ENCODE measurements at regions not wholly inside any gene's neighbourhood (a gene's known extent, or its start where the extent isn't known, plus 50 kb on each side); places are given as distances from the start of the nearest gene placed in this dataset.

DNA sequence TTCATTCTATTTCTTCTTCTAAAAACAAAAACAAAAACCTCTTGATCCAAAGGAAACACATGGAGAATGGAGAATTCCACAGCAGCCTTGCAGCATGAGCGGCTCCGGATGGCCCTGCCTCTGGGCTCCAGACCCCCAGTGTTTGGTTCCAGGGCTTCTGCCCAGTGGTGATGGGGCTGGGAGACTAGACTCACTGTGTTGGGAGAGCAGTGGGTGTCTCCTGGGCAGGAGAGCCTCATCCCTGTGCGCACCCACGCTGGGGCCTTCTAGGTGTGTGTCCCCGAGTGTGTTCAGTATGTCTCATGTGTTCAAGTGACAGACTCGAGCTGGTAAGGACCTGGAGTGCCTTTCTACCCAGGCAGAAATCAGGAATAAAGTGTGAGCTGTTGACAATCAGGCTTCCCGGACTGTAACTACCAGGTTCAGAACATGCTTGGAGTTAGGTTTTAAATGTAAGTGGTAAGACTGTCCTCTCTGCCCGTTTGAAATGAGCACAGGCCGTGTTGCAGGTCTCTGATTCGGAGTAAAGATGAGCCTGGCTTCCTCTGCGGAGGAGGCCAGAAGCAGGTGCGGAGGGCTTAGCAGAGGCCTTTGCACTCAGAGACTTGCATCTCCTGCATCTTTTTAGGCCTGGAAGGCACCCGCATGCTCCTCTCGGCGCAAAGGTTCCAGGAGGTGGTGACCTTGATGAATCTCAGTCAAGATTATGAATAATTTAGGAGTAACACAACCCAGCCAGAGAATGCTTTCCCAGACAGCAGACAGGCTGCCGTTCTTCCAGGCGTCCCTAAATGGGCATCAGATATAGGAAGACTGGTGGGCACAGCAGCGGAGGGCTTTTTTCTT is 253.6 kb downstream of the CDH26 start:
- TF ChIP-seq, protein P1, sequence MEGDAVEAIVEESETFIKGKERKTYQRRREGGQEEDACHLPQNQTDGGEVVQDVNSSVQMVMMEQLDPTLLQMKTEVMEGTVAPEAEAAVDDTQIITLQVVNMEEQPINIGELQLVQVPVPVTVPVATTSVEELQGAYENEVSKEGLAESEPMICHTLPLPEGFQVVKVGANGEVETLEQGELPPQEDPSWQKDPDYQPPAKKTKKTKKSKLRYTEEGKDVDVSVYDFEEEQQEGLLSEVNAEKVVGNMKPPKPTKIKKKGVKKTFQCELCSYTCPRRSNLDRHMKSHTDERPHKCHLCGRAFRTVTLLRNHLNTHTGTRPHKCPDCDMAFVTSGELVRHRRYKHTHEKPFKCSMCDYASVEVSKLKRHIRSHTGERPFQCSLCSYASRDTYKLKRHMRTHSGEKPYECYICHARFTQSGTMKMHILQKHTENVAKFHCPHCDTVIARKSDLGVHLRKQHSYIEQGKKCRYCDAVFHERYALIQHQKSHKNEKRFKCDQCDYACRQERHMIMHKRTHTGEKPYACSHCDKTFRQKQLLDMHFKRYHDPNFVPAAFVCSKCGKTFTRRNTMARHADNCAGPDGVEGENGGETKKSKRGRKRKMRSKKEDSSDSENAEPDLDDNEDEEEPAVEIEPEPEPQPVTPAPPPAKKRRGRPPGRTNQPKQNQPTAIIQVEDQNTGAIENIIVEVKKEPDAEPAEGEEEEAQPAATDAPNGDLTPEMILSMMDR (IDR thresholded peaks at IDR 0.05; ENCODE audit: low read depth, low read length): no peak
- H3K4me3 ChIP-seq (ENCODE audit: low read depth, low read length): no peak overlapping the region

DNA sequence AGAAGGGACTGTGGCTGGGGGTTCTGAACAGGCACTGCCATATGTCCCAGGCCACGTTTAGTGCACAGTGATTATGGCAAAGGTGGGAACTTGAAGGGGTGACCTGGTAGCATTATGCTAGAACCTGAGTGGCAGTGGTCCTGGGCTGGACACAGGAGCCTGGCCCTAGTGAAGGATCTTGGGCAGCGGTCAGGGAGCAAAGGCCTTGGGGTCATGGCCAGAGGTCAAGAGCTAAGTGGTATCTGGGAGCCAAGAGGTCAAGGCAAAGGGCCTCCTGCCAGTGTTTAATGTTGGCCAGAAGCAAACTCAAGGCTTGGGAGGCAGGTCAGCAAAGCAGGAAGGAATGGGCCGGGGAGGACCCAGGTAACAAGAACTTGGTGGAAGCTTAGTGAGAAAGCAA is 254.5 kb downstream of the CDH26 start:
- no peak overlapping the region for H3K4me3 ChIP-seq (ENCODE audit: low read depth, low read length)
- TF ChIP-seq, protein P1 (IDR thresholded peaks at IDR 0.05; ENCODE audit: low read depth, low read length): no peak

- H3K4me3 ChIP-seq (ENCODE audit: low read depth, low read length): no peak overlapping the region
- TF ChIP-seq, protein P1 (IDR thresholded peaks at IDR 0.05; ENCODE audit: low read depth, low read length): no peak
Measured at GRCh38 chr20:60213126-60213893, 255.1 kb downstream of the CDH26 start.

DNA sequence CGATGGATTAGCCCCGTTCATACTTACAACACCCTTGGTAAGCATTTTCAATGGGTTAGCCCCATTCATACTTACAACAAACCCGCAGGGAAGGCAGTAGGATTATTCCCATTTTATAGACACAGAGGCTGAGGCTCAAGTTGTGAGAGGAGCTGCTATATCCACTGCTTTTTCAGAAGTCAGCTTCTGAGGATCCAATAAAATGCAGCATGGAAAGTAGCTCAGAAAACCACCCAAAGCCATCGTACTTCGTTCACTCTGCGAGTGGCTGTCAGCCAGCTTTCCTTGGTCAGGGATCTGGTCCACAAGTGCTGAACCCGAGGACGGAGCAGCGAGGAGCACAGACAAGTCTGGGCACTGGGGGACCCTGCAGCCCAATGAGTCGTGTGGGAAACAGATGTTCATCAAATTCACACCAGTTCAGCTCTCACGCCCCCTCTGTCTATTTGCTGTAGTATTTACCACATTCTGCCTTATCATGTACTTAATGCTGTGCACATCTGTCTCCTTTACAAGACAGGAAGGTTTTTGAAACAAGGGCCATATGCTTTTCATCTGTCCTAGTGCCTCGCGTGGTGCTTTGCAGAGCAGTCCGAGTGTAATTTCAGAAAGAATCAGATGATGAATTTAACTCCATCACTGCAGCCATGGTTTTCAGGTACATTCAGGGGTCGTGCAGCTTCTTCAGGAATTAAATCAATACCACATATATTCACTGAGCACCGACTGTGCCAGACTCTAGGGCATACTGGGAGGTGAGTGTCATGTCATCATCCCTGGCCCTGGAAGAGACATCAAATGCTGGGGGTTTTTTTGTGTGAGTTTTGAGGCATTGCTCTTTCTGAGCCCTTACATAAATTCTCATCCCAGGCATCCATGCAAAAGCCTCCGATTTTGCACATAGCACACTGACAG is 256.9 kb downstream of the CDH26 start:
- no peak overlapping the region for H3K4me3 ChIP-seq (ENCODE audit: low read depth, low read length)
- TF ChIP-seq, protein P1 (IDR thresholded peaks at IDR 0.05; ENCODE audit: low read depth, low read length): no peak

DNA sequence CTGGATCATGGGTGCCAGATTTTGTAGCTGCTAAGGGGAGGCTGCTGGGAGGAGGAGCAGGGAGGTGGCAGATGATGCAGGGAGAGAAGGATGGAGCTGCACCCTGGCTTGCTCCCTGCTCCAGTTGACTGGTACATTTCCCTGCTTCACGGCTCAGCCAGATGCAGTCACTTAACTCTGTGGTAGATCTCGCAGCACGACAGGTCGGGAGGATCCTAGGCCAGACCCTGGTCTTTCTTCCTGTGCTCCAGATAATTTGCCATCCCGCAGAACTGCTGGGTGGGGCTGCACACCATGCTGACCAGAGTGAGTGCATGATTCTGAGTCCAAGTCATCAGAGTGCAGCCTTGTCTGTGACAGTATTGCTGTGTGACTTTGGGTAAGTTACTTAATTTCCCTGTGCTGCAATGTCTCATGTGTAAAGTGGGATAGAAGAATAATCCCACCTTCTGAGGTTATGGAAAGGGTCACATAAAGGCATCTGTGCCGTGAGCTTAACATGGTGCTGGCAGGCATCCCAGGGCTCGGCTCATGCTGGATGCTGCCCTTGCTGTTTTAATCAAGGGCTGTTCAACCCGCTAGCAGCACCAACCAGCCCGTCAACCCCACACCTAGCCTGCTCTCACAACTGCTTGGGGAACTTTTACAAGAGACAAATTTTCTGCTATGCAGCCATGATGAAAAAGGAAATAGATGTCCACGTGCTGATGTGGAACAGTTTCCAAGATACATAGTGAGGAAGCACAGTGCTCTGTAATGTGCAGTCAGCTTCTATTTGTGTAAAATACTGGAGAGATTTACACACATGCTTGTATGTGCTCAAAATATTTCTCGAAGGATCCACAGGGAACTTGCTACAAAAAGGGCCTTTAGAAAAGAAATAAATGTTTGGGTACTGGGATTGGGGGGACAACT is 257.9 kb downstream of the CDH26 start:
- TF ChIP-seq, protein P1 (IDR thresholded peaks at IDR 0.05; ENCODE audit: low read depth, low read length): no peak
- H3K4me3 ChIP-seq (ENCODE audit: low read depth, low read length): no peak overlapping the region

GRCh38 chr20:60219231-60219630 is 261.0 kb downstream of the CDH26 start:
- H3K4me3 ChIP-seq (ENCODE audit: low read depth, low read length): no peak overlapping the region
- TF ChIP-seq, protein P1 (IDR thresholded peaks at IDR 0.05; ENCODE audit: low read depth, low read length): no peak
